NCI-H1105 (cell line): ENCODE measurements at regions not wholly inside any gene's neighbourhood (a gene's known extent, or its start where the extent isn't known, plus 50 kb on each side); places are given as distances from the start of the nearest gene placed in this dataset.
"Not testable (repeated sequence)": the region's sequence is repeated elsewhere in the genome, so short reads cannot be mapped to it uniquely, and the experiment has no call there.

Experiments
- DNase-seq: peaks from one replicate; lab custom pipeline; 2025; lab: John Stamatoyannopoulos, UW

GRCh38 chr1:29999595-29999994 lies 723.8 kb downstream of the MATN1 start:
- no peak for DNase-seq

- no peak for DNase-seq
These were observed 724.7 kb downstream of the MATN1 start for GRCh38 chr1:29998686-29999085.

- DNase-seq, result not testable (repeated sequence)
These were observed 725.6 kb downstream of the MATN1 start for GRCh38 chr1:29997818-29998217.

GRCh38 chr1:29993950-29994349 lies 729.4 kb downstream of the MATN1 start:
- DNase-seq, result no peak

- no peak for DNase-seq
These were observed 731.6 kb downstream of the MATN1 start for GRCh38 chr1:29991815-29992214.

GRCh38 chr1:29991025-29991424 lies 732.4 kb downstream of the MATN1 start:
- DNase-seq, result no peak

GRCh38 chr1:29990304-29990703 lies 733.1 kb downstream of the MATN1 start:
- no peak for DNase-seq

GRCh38 chr1:29986986-29987385 lies 736.4 kb downstream of the MATN1 start:
- DNase-seq, result no peak

GRCh38 chr1:29985606-29985945 lies 737.8 kb downstream of the MATN1 start:
- no peak for DNase-seq

GRCh38 chr1:29984862-29985605 lies 738.4 kb downstream of the MATN1 start:
- DNase-seq, result no peak

- no peak for DNase-seq
These were observed 739.1 kb downstream of the MATN1 start for GRCh38 chr1:29984166-29984861.

- DNase-seq, result no peak
These were observed 740.1 kb downstream of the MATN1 start for GRCh38 chr1:29983321-29983720.

- no peak for DNase-seq
These were observed 741.7 kb downstream of the MATN1 start for GRCh38 chr1:29981586-29982239.

GRCh38 chr1:29977550-29977949 lies 741.2 kb downstream of the PTPRU start:
- no peak for DNase-seq

- no peak for DNase-seq
These were observed 738.8 kb downstream of the PTPRU start for GRCh38 chr1:29975036-29975694.

- no peak for DNase-seq
These were observed 738.0 kb downstream of the PTPRU start for GRCh38 chr1:29974316-29974724.

- DNase-seq, result no peak
These were observed 737.1 kb downstream of the PTPRU start for GRCh38 chr1:29973406-29973805.

- no peak for DNase-seq
These were observed 736.2 kb downstream of the PTPRU start for GRCh38 chr1:29972421-29973053.

GRCh38 chr1:29971703-29972102 lies 735.4 kb downstream of the PTPRU start:
- DNase-seq, result no peak

GRCh38 chr1:29970747-29971325 lies 734.5 kb downstream of the PTPRU start:
- DNase-seq, result no peak

- no peak for DNase-seq
These were observed 733.3 kb downstream of the PTPRU start for GRCh38 chr1:29969576-29969975.

GRCh38 chr1:29967261-29967660 lies 730.9 kb downstream of the PTPRU start:
- no peak for DNase-seq
